A549 (cell line): ENCODE measurements at regions not wholly inside any gene's neighbourhood (a gene's known extent, or its start where the extent isn't known, plus 50 kb on each side); places are given as distances from the start of the nearest gene placed in this dataset.

Experiments used
- POLR2A ChIP-seq: IDR thresholded peaks from 2 replicates; pipeline ENCODE4 v1.6.1; 2012; ENCODE audit warnings: mild to moderate bottlenecking, low read length
- TF ChIP-seq, protein P1 (sequence below): fragments of >200 bp; sonication (Bioruptor Twin); formaldehyde crosslinking; IDR thresholded peaks from 3 replicates; pipeline ENCODE4 v1.5.1; 2016

DNA sequence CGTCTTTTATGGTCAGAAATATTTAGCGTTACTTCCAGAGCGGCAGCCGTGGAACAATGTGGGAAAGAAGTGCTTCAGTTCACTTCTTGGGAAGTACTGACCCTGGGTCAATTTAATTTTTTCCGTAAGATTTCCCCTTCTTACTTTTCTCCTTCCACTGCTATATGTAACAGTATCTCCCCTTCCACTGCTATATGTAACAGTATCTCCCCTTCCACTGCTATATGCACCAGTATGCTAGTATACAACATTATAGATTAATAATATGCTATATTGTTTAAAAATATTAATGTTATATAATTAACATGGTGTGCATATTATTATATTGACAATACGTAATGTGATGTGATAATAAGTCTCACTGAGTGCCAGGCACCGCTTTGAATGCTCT lies 69.7 kb upstream of the ERG start:
- TF ChIP-seq POLR2A = no peak
- TF ChIP-seq, protein P1, sequence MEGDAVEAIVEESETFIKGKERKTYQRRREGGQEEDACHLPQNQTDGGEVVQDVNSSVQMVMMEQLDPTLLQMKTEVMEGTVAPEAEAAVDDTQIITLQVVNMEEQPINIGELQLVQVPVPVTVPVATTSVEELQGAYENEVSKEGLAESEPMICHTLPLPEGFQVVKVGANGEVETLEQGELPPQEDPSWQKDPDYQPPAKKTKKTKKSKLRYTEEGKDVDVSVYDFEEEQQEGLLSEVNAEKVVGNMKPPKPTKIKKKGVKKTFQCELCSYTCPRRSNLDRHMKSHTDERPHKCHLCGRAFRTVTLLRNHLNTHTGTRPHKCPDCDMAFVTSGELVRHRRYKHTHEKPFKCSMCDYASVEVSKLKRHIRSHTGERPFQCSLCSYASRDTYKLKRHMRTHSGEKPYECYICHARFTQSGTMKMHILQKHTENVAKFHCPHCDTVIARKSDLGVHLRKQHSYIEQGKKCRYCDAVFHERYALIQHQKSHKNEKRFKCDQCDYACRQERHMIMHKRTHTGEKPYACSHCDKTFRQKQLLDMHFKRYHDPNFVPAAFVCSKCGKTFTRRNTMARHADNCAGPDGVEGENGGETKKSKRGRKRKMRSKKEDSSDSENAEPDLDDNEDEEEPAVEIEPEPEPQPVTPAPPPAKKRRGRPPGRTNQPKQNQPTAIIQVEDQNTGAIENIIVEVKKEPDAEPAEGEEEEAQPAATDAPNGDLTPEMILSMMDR = no peak
